HG03521 (cell line): ENCODE measurements at regions not wholly inside any gene's neighbourhood (a gene's known extent, or its start where the extent isn't known, plus 50 kb on each side); places are given as distances from the start of the nearest gene placed in this dataset.
"Not testable (repeated sequence)": the region's sequence is repeated elsewhere in the genome, so short reads cannot be mapped to it uniquely, and the experiment has no call there.

Source experiments
- ATAC-seq: cut with Tn5 transposase; IDR thresholded peaks from one replicate; pipeline ENCODE4 v1.9.1; 2021; ENCODE audit warnings: mild to moderate bottlenecking, moderate library complexity; ENCODE audit not compliant: unreplicated experiment

DNA sequence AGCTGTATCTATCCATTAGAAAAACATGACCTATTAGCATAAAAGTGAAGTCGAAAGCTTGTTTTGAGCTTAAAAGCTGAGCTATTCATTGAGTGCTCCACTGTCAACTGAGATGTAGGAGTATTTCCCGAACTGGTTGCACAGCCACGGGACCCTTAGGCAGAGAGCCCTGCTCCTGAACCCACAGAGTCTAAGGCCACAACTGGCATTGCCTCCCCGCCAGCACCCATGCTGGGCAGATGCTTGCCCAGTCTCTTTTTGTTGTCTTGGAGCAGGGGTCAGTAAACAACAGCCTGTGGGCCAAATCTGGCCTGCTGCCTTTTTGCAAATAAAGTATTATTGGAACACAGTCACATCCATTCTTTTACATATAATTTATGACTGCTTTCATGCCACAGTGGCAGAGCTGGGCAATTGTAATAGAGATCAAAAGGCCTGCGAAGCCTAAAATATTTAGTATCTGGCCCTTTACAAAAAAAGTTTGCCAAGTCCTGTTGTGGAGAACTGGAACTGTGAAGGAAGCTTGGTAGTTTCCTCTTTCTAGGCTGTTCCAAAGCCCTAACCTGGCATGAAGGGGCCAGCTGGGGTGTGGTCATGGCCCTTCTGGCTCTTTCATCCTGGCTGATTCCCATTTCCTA is 58.4 kb upstream of the WAPL start:
- ATAC-seq, result no peak

DNA sequence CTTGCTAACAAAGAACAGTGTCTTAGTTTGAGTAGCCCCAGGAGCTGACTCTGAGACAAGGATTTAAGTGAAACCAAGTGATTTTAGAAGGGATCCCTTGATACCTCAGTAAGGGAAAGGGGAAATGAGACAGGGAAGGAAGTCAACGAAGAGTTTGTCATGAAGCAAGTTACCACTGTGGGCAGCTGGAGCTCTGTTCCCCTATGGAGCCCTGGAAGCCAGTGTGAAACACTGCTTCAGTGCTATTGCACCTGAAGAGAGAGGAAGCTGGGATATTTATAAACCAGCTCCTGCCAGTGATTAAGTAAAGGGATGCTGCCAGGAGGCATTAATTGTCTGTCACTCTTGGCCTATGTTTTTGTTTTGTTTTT is 58.9 kb upstream of the WAPL start:
- no peak for ATAC-seq

DNA sequence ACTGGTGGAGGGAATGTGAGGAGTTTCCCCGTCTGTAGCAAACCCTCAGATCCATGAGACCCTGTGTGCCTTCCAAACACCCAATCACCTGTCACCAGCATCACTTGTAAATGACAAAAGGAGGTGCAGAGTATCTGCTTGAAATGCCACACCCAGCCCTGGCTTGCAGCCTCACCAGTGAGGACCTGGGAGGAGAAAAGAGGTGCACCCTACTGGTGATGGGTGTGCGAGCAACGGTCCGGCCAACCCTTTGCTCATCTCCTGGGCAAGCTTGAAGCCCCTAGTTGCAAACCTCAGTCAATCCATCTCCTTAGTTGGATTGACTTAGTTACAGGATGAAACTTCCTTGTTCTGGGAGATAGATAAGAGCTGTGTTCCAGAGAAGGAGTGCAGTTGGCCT is 62.4 kb upstream of the WAPL start:
- ATAC-seq, result peak; percentile 54

DNA sequence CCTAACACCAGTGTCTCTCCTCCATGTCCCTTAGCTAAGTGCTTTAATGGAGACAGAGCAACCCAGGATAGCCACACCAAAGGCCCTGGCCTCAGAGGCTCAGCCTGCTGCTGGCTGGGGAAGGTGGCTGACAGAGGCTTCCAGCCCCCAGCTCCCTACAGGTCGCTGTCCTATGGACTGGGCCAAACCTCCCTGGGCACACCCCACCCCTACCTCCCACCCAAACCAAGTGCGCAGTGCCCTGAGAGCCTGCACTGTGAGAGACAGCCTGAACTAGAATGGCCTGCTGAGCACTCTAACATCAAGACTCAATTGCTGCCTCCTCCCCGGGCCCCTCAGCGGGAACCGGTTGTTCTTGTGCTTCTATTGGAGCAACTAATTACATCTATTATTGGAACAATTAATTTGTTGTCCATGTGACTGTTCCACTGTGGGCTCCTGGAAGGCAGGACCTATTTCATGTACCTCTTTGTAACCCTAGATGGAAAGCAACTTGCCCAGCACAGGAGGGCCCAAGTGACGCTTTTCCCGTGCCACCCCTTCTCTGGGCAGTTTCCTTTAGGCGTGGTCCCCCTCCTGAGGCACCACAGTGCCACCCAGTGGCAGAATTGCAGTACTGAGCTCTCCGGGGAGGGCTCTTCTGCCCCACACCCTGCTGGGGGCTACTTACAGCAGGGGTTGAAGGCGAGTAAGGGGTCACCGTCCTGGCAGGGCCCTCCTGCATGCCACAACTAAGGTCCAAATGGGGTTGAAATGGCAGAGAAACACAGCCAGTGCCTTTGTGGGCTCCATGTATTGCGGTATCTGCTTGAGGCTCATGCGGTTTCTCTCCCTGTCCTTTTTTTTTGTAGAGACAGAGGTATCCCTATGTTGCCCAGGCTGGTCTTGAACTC is 63.7 kb upstream of the WAPL start:
- peak; percentile 78 for ATAC-seq

DNA sequence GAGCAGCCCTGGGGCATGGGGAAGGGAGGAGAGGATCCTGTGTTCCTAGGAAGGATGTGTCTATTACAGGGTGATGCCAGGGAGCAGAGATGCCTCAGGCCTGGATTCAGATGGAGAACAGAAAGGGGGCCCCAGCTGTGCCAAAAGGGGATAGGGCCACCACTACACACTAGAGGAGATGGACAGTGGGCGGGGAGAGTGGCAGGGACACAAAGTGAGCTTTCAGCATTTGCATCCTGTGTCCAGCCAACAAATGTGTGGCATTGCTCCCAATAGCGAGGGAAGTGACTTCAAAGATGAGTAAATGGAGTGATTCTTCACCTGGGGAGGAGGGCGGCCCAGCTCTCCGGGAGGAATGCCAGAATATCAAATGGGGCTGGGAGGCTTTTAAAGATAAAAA is 64.9 kb upstream of the WAPL start:
- no peak for ATAC-seq

DNA sequence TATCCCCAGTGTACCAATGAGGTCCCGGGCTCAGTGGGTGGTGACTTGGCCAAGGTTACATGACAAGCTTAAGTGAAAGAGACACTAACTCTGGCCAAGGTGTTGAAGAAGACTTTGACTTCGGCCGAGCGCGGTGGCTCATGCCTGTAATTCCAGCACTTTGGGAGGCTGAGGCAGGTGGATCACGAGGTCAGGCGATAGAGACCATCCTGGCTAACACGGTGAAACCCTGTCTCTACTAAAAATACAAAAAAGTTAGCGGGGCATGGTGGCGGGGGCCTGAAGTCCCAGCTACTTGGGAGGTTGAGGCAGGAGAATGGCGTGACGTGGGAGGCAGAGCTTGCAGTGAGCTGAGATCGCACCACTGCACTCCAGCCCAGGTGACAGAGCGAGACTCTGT is 65.6 kb upstream of the OPN4 start:
- ATAC-seq, result not testable (repeated sequence)

DNA sequence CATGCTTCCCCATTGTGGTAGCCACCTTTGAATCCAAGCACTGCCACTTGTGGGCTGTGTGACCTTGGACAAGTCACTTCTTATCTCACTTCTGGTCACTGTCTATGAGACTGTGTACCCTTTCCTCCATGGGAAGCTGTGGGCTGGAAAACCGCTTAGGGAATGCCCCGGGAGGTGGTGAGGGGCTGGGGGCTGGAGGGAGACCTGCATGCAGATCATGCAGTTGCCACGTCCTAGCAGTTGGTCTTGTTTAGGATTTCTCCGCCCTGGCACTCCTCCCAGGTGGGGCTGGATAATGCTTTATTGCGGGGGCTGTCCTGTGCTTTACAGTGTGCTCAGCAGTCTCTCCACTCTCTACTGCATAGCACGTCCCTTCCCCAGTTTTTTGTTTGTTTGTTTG is 62.9 kb upstream of the OPN4 start:
- ATAC-seq, result no peak

DNA sequence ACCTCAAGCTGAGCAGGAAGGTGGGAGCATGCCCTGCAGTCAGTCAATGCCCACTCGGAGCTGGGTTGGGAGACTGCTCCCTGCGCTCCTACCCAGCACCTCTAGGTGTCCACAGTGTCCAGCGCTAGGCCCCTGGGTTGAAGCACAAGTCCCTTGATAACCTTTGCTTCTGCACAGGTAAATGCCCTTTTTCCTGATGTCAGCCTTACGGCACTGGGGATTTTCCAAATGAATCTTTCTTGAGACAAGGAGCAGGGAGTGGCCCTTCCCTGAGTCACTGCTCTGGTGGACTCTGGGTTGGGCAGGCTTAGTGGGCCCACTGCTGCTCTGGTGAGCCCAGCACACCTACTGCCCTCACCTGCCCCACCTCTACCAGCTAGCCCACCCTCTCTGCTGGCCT is 61.9 kb upstream of the OPN4 start:
- no peak for ATAC-seq

DNA sequence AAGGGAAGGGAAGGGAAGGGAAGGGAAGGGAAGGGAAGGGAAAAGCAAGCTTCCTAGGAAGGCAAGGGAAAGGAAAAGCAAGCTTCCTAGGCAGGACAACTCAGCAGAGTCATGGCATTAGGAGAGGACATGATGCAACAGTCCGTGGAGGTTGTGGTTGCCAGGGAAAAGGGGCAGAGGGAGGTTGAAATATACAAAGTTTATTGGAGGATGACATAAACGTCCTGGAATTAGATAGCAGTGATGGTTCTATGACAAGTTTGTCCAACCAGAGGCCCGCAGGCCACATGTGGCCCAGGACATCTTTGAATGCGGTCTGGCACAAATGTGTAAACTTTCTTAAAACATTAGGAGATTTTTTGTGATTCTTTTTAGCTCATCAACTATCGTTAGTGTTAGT is 59.8 kb upstream of the OPN4 start:
- no peak for ATAC-seq

DNA sequence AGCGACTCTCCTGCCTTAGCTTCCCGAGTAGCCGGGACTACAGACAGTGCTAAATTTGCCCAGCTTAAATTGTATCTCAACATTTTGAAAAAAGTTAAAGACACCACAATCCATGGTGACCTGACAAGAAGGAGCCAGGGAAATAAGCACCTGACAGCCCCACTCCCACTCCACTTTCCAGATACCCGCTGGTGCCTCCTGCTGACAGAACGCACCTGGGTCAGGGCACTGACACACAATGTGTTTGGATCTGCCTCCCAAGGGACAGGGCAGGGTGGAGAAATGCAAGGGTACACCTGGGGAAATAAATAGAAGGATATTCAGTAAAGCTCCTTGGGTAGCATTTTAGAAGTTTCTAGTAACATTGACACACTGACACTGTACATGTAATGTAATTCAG is 58.9 kb upstream of the OPN4 start:
- ATAC-seq, result no peak

DNA sequence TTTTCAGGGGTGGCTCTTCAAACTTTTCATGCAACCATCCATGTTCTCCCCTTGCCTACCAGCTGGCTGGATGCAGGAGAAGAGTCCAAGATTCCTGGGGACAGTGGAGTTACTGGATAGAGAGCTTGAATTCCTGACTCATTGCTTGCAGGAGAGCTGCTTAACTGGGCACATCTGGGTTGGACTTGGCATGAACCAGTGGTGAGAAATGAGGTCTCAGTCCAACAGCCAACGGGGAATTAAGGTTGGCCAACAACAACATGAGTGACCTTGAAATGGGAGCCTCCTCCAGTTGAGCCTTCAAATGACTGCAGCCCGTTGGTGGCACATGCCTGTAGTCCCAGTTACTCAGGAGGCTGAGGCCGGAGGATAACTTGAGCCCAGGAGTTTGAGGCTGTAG is 58.1 kb upstream of the OPN4 start:
- no peak for ATAC-seq

DNA sequence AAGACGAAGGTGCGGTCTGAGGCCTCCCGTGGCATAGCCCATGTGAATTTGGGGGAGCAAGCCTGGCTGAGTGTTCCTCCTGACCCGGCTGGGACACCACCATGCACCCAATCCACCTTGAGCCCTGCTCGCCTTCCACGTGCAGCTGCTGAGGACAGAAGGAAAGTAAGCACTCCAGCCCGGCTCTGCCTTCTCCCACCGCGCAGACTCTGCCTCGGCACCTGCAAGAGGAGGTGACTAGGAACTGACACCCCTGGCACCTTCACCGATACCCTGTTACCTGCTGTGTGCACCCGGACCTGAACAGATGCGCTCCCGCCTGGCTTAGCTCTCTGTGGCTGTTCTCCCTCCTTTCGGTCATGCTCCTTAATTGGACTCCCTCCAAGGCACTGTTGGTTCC is 57.0 kb upstream of the OPN4 start:
- ATAC-seq, result no peak

DNA sequence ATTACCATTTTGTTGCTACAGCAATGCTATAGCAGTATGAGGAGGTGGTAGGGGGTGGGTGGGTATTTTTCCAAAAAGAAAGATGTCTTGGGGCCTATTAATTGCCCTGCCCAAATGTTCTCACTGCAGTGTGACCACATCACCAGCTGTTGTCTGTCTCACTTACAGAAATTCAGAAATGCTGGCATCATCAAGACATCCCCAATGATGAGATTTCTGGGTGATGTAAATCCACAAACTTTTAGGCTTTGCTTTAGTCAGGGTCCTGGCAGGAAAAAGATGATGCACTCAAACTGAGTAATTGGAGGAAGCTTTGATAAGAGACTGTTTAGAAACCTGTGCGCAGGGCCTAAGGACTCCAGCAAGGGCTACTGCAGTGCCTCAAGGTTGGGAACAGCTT is 56.2 kb upstream of the OPN4 start:
- no peak for ATAC-seq

DNA sequence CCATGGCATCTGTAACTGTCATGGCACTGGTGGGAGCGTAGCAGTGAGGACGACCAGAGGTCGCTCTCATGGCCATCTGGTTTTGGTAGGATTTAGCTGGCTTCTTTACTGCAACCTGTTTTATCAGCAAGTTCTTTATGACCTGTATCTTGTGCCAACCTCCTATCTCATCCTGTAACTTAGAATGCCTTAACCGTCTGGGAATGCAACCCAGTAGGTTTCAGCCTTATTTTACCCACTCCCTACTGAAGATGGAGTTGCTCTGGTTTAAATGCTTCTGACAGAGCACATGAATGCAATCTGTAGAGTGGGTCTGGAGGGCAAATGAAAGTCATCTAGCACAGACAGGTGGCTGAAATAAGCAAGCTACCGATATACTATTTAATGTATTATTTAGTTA is 55.3 kb upstream of the OPN4 start:
- ATAC-seq, result no peak

DNA sequence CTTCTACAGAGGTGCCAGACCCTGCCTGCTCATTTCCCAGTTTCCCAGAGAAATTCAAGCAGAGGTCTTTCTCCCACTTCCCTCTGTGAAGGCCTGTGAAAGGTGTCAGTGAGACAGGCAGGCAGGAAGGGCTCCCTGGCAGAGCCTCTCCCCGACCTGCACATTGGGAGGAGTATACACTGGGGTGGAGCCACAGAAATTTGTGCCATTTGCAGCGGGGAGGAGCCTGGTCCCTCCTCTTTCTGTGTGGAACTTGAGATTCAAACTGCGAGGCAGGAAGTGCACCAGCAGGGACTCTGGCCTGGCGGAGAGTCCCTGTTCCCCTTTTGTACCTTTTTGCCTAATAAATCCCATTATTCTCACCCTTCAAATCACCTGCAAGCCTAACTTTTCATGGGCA is 54.6 kb upstream of the OPN4 start:
- ATAC-seq, result no peak

DNA sequence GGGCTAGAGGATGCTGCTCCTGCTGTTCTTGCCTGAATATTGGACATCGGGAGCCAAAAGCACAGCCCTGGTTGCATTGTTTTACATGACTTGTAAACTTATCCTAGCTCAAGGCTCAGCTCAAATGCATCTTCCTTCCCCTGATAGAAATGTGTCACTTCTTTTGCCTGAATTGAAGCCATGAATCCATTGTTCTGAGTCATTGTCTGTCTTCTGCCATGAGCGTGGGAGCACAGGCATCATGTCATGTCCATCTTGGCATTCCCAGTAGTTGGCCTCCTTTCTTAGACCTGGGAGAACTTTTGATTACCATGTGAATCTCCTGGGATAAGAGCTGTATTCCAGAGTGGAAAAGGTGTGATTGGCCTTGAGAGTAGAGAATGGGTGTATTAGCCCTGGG is 54.1 kb upstream of the OPN4 start:
- ATAC-seq, result no peak

DNA sequence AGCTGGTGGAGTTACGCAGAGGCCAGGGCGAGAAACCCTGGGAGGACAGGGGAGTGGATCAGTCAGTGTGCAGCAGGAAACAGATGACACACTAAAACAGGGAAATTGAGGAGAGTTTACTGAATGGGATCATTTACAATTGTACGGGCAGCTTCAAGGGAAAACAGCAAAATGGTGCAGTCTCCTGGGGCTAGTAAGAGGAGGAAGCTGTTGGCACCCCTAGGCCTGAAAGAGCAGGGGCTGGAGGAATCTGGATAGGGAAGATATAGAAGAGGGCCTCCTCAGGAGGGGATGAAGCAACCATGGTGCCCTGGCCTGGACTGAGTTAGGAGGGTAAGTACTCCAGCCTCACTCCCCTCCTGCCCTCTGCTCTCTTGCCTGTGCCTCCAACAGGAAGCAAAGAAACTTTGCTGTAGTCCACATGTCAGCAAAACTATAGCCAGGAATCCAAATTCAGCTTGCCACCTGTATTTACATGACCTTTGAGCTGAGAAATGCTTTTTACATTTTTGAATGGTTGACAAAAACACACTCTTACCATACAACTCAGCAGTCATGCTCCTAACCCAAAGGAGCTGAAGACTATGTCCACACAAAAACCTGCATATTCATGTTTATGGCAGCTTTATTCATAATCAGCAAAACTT is 52.3 kb upstream of the OPN4 start:
- no peak for ATAC-seq

DNA sequence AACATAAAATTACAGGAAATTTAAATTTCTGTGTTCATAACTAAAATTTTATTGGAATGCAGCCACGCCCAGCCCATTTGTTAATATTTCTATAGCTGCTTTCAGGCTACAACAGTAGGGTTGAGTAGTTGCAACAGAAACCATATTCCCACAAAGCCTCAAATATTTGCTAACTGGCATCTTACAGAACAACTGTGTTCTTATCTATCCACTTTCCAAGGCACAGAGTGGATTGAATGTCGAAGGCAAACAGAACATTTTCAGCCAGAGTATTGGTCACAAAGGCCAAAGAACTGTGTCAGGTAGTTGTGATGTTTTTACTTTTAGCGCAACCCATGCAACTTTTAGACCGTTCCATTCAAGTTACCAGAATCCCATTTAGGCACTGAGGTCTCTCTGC is 51.1 kb upstream of the OPN4 start:
- ATAC-seq, result no peak
